Urothelium cell line (cell line): ENCODE measurements at regions not wholly inside any gene's neighbourhood (a gene's known extent, or its start where the extent isn't known, plus 50 kb on each side); places are given as distances from the start of the nearest gene placed in this dataset.

Experiments
- DNase-seq: peaks from one replicate; pipeline ENCODE4 v3.0.0; 2011; ENCODE audit warnings: low spot score, mixed read lengths
- FAIRE-seq: peaks from 2 replicates; lab custom pipeline; 2011; peaks lifted over from hg19 to GRCh38; lab: Jason Lieb, UNC

DNA sequence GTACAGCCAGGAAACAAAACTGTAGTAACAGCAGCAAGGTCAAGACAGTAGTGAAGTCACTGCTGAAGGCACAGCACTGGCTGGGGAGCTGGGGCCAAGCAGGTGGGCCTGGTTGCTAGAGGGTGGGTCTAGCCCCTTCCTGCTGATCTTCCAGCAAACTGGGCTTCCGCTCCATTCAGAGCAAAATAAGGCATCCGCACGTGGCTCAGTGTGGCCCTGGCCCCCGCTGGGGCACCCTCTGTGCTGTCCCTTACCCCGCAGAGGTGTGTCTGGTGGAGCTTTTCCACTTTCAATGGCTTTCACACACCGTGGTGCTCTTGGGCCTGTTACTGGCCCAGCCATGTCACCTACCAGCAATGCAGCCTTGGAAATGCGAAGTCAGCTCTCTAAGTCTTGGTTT lies 162.4 kb upstream of the B3GAT1 start:
- FAIRE-seq: no peak
- no peak for DNase-seq

DNA sequence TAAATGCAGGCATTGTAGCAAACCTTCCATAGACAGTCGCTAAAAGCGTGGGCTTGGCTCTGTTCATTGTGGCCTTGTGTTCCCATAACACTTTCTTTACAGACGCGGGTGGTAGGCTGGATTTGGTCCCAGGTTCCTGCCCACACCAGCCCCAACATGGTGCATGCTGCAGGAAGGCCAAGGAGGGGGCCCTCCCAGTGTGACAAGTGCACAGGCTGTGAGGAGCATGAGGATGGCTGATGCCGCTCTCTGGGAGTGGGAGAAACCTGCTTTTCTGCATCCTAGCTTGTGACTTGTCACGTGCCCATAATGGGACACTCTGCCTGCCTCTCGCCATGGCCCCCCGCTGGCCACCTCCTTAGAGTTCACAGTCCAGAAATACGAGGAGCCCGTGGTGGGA lies 161.8 kb upstream of the B3GAT1 start:
- no peak for FAIRE-seq
- DNase-seq: no peak

DNA sequence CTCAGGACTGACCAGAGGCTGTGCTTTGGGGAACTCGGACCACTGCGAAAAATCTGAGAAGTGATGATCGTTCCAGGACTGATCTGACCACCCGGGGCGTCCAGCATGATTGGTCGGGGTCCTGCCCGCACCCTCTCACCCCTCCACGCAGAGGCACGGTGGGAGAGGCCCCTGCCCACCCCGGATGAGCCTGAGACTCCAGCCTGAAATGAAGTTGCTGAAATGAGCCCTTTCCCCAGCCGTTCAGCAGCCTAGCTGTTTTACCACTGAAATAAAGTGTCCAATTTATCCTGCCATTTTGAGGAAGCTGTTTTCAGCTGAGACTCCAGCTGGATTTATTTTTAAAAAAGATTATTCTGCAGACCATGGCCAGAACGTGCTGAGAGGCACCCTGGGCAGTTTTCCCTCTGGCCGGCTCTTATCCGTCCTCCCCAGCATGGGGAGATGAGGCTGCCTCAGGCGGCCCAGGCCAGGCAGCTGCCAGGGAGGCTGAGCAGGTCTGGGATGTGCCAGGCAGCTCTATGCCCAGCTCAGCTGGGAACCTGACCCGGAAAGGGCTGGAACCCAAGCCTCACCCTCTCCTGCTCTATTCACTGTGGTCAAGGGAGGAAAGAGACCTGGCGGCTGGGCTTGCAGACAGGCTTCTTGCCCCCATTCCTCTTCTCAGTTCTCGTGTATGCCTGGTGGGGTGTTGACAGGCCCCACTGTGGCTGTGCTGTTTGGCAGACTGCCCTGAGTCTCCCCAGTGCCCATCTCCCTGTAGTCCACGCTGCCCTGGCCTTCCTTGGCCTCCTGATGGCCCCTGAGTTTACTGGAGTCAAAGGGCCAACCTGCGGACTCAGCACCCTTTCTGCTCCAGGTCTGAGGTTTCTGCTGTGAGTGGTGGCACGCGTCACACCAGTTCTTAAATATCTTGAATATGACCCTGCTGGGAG lies 161.0 kb upstream of the B3GAT1 start:
- FAIRE-seq: no peak
- no peak for DNase-seq

DNA sequence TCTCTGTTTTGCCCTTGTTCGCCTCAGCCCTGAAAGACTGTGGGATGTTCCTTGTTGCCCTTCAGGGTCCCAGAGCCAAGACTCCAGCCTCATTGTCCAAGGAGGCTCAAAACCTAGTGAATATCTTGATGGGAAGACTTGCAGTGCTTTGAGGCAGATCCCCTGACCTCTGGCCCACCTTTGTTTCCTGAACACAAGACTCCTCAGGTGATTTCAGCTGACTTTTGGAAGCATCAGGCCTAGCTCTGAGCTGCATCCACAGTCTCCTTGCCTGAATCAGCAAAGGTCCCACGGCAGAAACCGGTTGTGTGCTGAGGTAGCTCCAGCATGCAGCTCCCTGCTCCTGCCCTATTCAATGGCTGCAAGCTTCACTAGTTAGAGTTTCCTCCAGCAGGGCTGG lies 159.3 kb upstream of the B3GAT1 start:
- DNase-seq: no peak
- no peak for FAIRE-seq

DNA sequence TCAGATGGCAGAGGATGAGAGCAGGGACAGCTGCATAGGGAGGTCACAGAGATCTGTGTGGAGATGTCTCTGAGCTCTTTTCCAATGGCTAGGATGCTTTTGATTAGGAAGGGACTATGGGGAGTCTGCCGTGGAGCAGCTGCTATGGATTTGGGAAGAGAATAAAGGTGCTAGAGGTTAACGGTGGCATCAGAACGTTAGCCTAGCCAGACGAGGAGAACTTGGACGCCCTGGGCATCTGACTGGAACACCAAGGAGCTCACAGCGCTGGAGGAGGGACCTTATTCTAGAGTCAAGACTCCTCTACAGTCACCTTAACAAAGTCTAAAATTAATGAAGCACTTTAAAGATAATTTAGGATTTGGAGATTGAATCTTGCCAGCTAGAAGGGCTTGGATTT lies 157.2 kb upstream of the B3GAT1 start:
- FAIRE-seq (no peak), DNase-seq (no peak)

DNA sequence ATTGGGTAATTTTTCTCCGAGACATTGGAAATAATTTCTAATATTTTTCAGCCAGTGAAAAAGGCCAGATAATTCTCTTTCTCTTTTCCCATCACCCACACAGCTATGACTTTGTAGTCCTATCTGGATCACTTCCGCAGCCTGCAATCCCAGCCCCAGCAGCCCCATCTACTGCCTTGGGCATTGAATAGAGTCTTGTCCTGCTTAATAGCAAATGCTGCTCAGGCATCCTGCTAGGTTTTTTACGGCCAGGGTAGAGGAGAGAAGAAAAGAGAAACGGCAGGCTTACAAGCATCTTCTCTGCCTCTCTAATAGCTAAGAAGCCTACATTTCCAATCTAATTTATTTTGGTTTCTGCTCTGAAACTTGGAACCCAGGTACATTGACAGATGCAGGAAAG lies 154.3 kb upstream of the B3GAT1 start:
- FAIRE-seq: no peak

DNA sequence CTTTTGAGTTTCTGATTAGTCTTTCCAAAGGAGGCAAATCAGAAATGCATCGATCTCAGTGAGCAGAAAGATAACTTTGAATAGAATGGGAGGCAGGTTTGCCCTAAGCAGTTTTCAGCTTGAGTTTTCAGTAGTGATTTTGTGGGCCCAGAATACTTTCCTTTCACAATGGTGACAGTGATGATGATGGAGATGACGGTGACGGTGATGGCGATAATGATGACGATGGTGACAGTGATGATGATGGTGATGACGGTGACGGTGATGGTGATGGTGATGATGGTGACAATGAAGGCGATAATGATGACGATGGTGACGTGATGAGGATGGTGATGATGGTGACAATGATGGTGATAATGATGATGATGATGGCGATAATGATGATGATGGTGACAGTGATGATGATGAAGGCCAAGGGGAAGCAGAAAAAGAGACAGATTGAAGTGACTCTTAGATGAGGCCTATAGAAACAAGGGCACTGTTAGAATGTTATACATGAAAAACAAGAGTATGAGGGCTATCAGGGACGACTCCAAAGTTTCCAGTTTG lies 153.4 kb upstream of the B3GAT1 start:
- peak; percentile 84 for FAIRE-seq
- DNase-seq: no peak

More for the DNA sequence above, 154.3 kb upstream of the B3GAT1 start:
- DNase-seq: no peak

DNA sequence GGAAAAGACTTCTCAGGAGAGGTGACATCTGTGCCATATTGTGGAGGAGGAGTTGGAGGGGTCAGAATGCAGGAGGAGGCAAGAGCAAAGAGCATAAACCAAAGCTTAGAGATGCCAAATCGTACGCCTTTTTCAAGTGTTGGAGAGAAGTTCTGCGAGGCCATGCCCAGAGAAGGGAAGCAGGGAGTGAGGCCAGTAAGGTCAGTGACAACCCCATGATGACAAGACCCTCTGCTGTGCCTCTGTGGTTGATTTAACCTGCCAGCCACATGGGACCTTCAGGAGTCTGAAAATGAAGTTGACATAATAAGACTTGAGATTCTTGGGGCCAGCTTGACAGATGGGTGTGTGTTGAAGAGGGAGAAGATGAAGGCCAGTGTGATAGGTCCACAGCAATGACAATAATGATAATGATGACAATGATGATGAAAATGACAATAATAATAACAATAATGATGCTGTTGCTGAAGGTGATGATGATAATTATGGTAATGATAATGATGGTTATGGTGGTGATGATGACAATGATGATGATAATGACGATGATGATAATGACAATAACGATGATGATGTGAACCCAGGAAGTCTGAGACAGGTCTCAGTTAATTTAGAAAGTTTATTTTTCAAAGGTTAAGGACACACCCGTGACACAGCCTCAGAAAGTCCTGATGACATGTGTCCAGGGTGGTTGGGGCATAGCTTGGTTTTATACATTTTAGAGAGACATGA lies 152.6 kb upstream of the B3GAT1 start:
- FAIRE-seq (no peak), DNase-seq (no peak)

DNA sequence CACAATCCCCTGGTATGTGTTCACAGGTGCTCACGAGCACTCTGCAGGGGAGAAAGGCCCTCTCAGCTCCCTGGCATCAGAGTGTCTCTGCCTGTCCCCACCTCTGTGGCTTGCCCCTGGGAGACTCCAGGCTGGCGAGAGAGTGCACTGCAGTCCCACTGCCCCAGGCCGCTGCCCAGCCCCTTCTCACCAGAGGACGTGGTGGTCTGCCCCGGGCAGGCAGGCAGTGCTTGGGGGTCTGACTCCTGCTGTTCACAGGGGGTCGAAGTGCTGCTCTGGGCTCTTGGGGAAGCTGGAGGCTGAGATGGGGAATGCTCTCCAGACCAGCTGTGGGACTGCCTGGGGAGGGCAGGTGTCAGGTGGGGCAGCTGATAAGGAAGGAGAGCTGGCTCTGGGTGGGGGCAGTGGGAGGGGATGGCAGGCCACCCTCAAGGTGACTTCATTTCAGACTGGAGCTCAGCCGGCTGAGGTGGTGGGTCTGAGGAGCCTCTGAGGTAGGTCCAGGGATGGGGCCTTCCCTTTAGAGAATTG lies 151.0 kb upstream of the B3GAT1 start:
- FAIRE-seq (no peak), DNase-seq (no peak)

DNA sequence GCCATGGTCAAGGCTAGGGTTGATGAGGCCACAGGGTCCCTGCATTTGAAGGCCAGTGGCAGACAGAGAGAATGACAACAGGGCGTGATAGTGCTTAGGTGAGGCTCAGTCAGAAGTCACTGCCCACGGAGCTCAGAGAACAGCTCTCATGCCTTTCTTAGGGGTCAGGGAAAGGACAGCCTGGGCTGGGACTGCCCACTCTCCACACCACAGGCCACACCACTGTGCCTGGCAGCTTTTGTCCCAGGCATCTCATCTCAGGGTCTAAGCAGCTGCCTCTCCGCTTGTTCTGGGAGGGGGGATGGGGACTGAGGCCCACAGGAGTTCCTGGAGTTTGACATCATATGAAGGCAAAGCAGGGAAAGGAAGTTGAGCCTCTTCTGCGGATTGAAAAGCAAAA lies 150.2 kb upstream of the B3GAT1 start:
- DNase-seq: no peak
- FAIRE-seq: no peak

DNA sequence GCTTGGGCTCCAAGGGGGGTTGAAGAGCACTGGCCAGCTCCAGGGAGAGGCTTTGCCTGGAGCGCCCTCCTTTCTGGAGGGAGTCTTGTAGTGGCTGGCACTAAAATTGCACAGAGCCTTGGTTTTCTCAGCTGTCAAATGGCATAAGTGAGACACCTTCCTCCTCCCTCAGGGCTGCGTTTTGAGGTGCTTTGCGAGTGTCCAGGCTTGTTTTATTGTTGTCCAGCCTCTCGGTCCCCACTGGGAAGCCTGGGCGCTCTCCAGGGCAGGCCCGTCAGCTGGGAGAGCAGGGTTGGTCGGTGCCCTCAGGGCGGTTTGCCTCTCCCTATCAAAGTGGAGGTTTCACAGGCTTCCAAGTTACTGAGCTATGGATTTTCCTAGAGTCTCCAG lies 149.3 kb upstream of the B3GAT1 start:
- FAIRE-seq (no peak), DNase-seq (no peak)

DNA sequence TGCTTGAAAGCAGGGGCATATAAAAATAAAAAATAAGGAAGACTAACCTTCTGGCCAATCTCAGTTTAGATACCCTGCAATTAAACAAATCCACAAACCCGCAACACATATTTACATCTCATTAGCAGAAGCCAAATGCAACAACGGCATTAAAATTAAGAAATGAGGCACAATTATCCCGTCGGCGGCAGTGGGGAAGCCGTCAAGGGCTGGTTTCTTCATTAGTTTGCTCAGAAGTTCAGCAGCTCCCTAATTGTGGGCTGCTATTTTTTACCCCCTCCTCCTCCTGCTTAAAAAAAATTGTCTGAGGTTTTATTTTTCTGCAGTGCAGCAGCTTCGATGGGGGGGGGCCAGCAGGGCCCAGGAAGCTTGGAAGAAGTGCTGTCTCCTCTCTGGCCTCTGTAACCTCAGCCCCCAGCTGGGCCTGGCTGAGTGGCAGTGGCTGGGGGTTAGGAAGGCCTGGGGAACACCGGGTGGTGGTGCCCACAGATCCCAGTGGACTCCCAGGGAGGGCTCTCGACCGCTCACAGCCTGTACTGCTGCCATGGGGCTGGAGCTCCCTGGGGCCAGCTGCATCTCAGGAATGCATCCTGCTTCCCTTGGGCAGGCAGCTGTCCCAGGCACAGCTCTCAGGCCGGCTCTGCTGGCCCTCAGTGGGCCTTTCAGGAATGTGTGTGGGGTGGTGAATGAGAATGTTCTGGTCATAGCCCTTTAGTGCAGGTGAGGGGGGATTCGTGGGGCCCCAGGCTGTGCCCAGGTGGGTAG lies 148.7 kb upstream of the B3GAT1 start:
- DNase-seq: no peak
- FAIRE-seq: no peak

DNA sequence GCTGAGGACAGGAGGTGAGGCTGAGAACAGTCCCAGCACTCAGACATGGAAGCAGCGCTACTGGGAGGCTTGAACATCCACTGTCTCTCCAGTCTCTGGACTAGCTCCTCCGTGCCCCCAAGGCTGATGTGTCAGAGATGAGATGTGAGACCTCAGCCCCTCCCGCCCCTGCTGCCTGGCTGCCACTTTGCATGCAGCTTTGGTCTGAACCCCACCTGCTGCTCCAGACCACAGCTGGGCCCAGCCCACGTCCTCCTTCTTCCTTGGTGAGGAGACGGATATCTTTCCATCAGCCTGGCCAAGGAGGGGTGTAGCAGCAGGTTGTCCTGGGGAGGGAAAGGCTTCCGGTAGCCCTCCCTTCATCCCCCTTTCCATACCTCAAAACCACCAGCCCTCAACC lies 148.0 kb upstream of the B3GAT1 start:
- FAIRE-seq (no peak), DNase-seq (no peak)

DNA sequence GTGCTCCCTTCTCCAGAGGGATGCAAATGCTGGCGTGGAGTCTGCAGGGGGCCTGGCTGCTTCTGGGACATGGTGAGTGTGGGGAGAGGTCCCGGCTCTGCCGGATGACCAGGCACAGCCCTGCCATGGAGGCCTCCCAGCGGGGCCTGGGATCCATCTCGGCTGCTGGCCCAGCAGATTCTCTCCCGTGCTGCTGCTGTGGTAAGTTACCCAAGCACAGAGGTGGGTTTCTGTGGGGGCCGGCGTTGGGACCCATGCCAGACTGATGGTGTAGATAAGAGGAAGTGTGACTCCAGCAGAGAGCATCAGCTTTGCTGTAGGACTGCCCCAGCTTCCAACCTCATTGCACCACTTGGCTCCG lies 147.5 kb upstream of the B3GAT1 start:
- no peak for FAIRE-seq

DNA sequence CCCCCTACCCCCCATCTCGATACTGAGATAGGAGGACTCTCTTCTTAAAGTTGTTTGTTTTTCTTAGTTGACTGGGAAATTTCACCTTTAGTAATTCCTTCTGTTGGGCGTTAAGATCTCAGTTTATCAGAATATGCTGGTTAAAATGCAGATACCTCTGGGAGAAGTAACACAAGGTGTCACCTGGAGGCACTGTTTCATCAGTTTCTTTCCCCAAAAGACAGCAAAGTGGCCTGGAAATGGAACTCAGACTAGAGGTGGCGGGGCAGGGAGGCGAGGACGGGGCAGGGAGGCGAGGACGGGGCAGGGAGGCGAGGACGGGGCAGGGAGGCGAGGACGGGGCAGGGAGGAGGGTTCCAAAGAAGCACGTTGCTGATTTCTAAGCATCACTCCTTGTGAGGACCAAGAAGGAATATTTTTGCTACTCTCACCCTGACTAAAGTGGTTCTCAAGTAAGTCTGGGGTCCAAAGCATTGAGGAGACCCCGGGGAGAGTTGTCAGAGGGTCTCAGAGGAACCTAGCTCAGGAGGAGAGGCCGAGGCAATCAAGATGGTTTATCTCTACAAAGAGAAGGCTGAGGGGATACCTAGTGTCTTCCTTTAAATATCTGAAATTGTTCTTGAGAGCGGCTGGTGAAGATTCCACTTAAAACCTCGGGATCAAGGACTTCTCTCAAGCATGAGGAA lies 147.0 kb upstream of the B3GAT1 start:
- no peak for DNase-seq
- FAIRE-seq: no peak

More for the DNA sequence above, 147.5 kb upstream of the B3GAT1 start:
- no peak for DNase-seq

DNA sequence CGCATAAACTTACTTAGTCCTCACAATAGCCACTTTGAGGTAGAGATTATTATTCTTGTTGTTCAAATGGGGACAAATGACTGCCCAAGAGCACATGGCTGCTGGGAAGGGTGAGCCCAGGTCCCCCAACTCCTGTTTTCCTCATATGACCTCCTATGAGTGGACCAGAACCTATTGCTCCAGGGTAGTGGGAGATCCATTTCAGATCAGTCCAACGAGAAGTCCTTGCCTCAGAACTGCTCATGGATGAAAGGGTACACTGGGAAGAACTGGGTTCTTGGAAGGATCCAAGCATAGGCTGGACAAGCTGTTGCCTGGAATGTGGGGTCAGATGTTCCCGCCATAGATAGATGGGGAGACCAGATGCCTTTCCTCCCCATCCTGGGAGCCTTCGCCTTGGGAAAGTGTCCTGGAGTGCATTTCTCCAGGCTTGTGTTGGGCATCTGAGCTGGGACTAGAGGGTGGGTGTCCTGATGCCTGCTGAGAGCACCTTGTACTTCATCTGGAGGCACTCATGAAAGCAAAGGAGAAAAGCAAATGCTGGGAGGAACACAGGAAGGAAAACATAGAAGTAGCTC lies 146.3 kb upstream of the B3GAT1 start:
- no peak for DNase-seq
- FAIRE-seq: no peak

DNA sequence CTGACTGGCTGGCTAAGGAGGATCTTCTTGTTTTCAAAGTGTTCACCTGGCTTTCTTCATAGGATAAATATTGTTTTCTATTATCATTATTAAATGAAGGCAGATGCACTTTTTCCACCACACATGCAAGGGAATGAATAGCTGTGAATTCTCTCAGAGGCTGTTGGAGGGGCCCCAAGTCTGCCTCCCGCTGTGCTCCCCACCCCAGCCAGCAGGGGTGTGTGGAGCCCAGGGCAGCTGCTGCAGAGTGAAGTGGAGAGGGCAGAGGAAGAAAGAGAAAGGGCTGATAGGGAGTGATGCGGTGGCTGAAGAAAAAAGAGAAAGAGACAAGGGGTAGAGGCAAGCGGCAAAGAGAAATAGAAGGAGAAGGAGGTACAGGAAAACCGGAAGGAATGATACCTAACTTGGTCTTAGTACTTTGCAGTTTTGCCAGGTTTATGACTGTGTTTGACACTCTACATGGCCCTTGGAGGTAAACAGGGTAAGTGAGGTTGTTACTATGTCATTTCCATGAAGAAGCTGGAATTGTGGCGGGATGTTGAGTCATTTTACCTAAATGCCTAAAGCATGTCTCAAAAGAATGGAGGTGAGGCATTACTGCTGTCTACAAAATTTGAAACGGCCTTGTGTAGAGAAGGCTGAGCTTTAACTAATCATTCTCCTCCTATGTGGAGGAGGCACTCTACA lies 145.7 kb upstream of the B3GAT1 start:
- peak; percentile 6 for DNase-seq
- no peak for FAIRE-seq

DNA sequence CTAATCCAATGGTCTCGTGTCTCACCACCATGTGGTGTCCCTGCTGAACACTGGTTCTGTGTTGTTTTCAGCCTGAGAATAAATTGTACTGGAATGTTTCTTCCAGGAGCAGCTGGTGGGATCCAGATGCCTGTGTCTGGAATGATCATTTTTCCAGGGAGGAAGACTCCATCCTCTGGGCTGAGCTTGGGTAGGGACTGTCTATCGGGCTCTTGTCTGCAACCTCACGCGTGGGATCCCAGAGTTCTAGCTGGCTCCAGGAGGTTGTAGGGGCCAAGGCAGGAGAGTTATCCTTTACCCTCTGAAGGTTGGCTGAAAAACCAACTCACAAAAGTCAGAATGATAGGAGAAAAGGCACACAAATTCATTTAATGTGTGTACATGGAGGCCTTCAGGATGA lies 144.1 kb upstream of the B3GAT1 start:
- FAIRE-seq (no peak), DNase-seq (no peak)

DNA sequence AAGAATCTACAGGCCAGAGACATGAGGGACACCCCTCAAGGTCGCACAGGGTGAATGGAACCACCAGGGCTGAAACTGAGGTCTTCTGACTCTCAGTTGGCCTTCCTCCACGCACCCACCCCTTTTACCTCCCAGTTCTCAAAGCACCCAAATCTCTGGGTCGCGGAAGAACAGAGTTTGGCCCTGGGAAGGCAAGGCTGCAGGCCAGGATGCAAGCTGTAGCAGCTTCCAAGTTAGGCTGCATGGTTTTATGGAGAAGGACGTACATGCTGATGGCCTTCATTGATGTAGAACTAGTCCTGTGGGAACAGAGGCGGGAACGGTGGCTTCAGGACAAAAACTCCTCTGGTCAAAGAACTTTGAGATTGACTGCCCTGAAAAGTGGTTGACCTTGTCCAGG lies 143.5 kb upstream of the B3GAT1 start:
- FAIRE-seq: no peak

More for the DNA sequence above, 143.5 kb upstream of the B3GAT1 start:
- no peak for DNase-seq
